ENCODE measurements at regions not wholly inside any gene's neighbourhood (a gene's known extent, or its start where the extent isn't known, plus 50 kb on each side); places are given as distances from the start of the nearest gene placed in this dataset.

DNA sequence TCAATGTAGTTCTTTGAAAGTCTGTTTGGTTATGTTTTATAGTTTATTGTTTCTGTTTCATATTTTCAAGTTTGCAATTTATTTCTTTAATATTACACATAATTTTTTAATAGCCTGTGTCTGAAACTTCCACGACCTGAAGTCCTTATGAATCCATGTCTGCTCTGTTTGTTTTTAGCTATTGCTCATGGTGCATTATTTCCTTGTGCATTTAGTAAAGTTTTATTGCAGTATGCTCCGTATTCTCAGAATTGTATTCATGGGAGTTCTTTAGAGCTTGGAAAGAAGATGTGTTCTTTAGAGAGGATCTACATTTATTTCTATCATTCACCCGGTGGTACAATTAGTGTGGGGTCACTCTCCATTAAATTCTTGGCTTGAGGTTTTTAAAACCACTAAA, 133.2 kb upstream of the NFIB start:
- TF ChIP-seq POLR2A (IDR thresholded peaks at IDR 0.05) (no peak), CTCF (IDR thresholded peaks at IDR 0.05) (no peak)

Data from adrenal gland (tissue), 5 donors.